Tibial artery (tissue), 4 donors: ENCODE measurements at regions not wholly inside any gene's neighbourhood (a gene's known extent, or its start where the extent isn't known, plus 50 kb on each side); places are given as distances from the start of the nearest gene placed in this dataset.

ENCODE experiments used
- DNase-seq, 2 donors: peaks; one replicate each; pipeline ENCODE4 v3.0.0-alpha.2; 2019
- H3K27ac ChIP-seq, 2 donors: fragments of 200-600 bp; sonication (generic) in 1 of 2; 1 replicate in 1 of 2; 2 replicates in 1 of 2; pipeline ENCODE4 v1.5.1; 2018 to 2019; ENCODE audit warnings: mild to moderate bottlenecking in 1 of 2
- H3K27me3 ChIP-seq, 2 donors: fragments of 200-600 bp; sonication (generic) in 1 of 2; one replicate each; pipeline versions ENCODE4 v1.5.1 to v1.6.0; 2016 to 2019
- H3K36me3 ChIP-seq, 3 donors: fragments of 200-600 bp; sonication (generic) in 2 of 3; one replicate each; pipeline ENCODE4 v1.5.1; 2016 to 2019; ENCODE audit warnings: mild to moderate bottlenecking in 2 of 3
- H3K4me1 ChIP-seq, 4 donors: fragments of 200-600 bp; sonication (generic) in 2 of 4; 1 replicate in 3 of 4; 2 replicates in 1 of 4; pipeline ENCODE4 v1.5.1; 2016 to 2019
- H3K4me3 ChIP-seq, 2 donors: fragments of 200-600 bp; sonication (generic) in 1 of 2; 1 replicate in 1 of 2; 2 replicates in 1 of 2; pipeline ENCODE4 v1.5.1; 2018 to 2019; ENCODE audit warnings: mild to moderate bottlenecking in 2 of 2
- H3K9me3 ChIP-seq, 3 donors: fragments of 200-600 bp; sonication (generic) in 1 of 3; one replicate each; pipeline ENCODE4 v1.5.1; 2016 to 2019
- CTCF ChIP-seq, 2 experiments: fragments of 200-600 bp in 1 of 2; fragments of 450-650 bp in 1 of 2; IDR thresholded peaks; one replicate each; pipeline ENCODE4 v1.5.1; 2017 to 2019; ENCODE audit warnings: antibody characterized with exemption in 2 of 2, mild to moderate bottlenecking in 1 of 2, moderate library complexity in 1 of 2
- intact Hi-C: fragments of 100-400 bp; cut with DNase I; formaldehyde crosslinking; loops from one replicate; pipeline ENCODE4 v1.15.0; 2023; ENCODE audit warnings: low total_unique reads

DNA sequence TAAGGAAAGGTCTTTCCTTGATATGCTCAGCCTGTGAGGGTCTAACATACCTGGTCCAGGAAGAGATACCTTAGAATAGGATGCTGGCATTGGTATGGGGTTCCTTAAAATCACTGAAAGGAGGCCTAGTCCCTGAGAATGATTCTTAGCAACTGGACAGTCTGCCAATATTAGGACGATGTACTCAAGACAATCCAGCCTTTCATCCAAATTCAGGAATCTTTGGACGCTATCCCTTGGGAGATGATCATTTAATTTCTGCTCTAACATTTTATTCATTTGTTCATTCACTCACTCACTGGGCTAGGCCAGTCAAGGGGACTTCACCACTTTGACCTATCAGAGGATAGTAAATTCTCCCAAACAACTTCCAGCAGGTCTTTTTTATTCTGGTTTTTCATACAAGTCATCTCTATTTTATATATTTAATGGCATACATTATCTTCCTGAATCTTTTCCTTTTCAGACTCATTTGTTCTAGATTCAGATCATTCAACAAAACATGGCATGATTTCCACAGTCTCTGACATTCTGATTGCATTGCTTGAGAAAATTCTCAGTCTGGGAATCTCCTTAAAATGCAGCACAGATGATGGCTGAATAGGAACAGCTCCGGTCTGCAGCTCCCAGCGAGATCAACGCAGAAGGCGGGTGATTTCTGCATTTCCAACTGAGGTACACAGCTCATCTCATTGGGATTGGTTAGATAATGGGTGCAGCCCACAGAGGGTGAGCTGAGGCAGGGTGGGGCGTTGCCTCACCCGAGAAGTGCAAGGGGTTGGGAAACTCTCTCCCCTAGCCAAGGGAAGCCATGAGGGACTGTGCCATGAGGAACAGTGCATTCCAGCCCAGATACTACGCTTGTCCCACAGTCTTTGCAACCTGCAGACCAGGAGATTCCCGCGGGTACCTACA is 118.0 kb upstream of the PRICKLE1 start:
- peak in 1 of 2 donors; percentile 36 for DNase-seq
- peaks cover 0 to 7% (median 0%) of the 10 kb centered on the region in 4 donors for H3K4me1 ChIP-seq
- no peaks in the 10 kb centered on the region for H3K36me3 ChIP-seq
- TF ChIP-seq CTCF (IDR thresholded peaks at IDR 0.05): no peak
- H3K9me3 ChIP-seq: no peaks in the 10 kb centered on the region
- H3K27me3 ChIP-seq: no peaks in the 10 kb centered on the region
- H3K27ac ChIP-seq: no peak overlapping the region
- intact Hi-C loops: no loop called here
- H3K4me3 ChIP-seq: no peak overlapping the region

DNA sequence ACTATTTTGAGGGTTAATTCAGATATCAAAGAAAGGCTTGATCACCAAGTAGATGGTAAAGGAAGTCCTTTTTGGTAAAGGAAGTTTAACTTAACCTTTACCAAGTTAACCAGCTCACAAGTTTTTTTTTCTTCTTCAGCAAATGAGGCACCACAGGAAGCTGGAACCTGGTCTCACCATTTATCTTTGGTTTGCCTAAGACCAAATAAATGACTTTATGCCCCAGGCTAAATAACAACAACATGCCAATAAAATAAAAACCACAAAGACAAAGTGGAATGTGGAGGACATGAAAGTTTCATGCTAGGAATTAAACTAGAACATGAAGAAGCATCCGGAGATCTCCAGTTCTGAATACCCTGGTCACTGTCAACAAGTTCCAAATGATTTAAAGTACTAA is 116.8 kb upstream of the PRICKLE1 start:
- no peak for TF ChIP-seq CTCF (IDR thresholded peaks at IDR 0.05)

GRCh38 chr12:42705863-42706262 is 116.3 kb upstream of the PRICKLE1 start:
- DNase-seq: peak; percentile 75 to 76
- TF ChIP-seq CTCF (IDR thresholded peaks at IDR 0.05): no peak
- Histone ChIP-seq H3K4me3 (no peak overlapping the region), H3K27me3 (no peaks in the 10 kb centered on the region), H3K36me3 (no peaks in the 10 kb centered on the region), H3K4me1 (peaks cover 0 to 7% (median 0%) of the 10 kb centered on the region in 4 donors), H3K27ac (no peak overlapping the region), H3K9me3 (no peaks in the 10 kb centered on the region)
- intact Hi-C loops: no loop called here

More for the DNA sequence above, 116.8 kb upstream of the PRICKLE1 start:
- Histone ChIP-seq H3K36me3 (no peaks in the 10 kb centered on the region), H3K27ac (no peak overlapping the region), H3K9me3 (no peaks in the 10 kb centered on the region), H3K4me1 (peaks cover 0 to 7% (median 0%) of the 10 kb centered on the region in 4 donors), H3K4me3 (no peak overlapping the region), H3K27me3 (no peaks in the 10 kb centered on the region)
- DNase-seq: no peak
- intact Hi-C loops: no loop called here

DNA sequence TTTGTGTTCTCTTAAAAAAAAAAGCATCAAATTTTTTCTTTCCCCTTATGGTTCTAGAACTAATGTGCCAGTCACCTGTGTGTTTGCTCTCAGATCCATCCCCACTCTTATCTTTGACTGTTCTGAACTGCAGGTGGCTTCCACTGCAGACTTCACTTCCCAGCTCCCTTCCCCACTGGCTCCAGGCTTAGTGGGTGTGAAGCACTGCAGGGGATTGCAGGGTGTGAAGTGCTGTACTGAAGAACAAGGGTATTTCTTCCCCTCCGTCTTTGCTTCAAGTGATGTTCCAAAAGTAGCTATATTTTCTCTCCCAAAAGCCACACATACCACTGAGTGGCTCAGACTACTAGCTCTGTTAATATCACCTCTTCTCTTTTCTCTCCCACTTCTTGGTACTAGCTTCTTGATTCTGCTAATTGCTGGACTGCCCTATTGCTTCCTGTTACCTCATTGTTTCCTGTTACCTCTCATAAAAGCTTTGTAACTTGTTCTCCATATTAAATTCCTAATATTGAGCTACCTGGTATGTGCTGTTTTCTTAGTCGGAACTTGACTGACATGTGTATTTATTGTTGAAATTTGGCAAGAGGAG is 115.4 kb upstream of the PRICKLE1 start:
- DNase-seq: no peak
- no peak overlapping the region for H3K4me3 ChIP-seq
- H3K27me3 ChIP-seq: no peaks in the 10 kb centered on the region
- H3K9me3 ChIP-seq: no peaks in the 10 kb centered on the region
- intact Hi-C loops: no loop called here
- H3K4me1 ChIP-seq: peaks cover 0 to 7% (median 0%) of the 10 kb centered on the region in 4 donors
- no peak overlapping the region for H3K27ac ChIP-seq
- no peak for TF ChIP-seq CTCF (IDR thresholded peaks at IDR 0.05)
- H3K36me3 ChIP-seq: no peaks in the 10 kb centered on the region

DNA sequence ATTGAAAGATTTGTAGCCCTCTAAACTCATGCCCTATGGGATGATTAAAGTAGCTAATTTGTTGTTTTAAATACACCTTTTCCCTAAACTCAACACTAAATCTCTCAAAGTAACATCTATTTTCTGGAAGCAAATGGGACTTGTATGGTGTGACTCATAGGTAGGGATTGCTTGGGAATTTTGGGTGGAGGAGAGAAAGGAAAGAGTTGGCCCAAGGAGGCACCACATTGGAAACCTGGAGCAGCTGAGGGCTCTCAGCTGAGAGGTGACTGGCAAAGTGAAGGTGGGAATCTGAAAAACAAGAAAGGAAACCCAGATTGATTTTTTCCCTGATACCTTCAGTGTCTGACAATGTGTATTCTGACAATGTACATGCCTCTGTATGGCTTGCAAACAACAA is 114.8 kb upstream of the PRICKLE1 start:
- Histone ChIP-seq H3K27me3 (no peaks in the 10 kb centered on the region), H3K36me3 (no peaks in the 10 kb centered on the region), H3K4me3 (no peak overlapping the region), H3K4me1 (peaks cover 0 to 7% (median 0%) of the 10 kb centered on the region in 4 donors), H3K9me3 (no peaks in the 10 kb centered on the region), H3K27ac (no peak overlapping the region)
- no peak for TF ChIP-seq CTCF (IDR thresholded peaks at IDR 0.05)
- intact Hi-C loops: no loop called here
- no peak for DNase-seq
